HCT116 (cell line): ENCODE measurements at regions not wholly inside any gene's neighbourhood (a gene's known extent, or its start where the extent isn't known, plus 50 kb on each side); places are given as distances from the start of the nearest gene placed in this dataset.

Source experiments
- ATAC-seq: fragments of 200-7000 bp; cut with Tn5 transposase; 2 replicates; pipeline ENCODE4 v1.9.1; 2020; ENCODE audit warnings: mild to moderate bottlenecking, moderate library complexity
- BruUV-seq: library from RNA; stranded (reverse); fragments of 400-500 nt; replicated peaks from 2 replicates; lab custom pipeline; 2021; lab: Mats Ljungman, UMichigan
- CTCF ChIA-PET: fragments of 300-600 bp; sonication (Branson Sonifier 250); formaldehyde crosslinking; loops from one replicate; lab custom pipeline; 2021; ENCODE audit warnings: antibody characterized with exemption; lab: Charles Lee
- POLR2A ChIA-PET: fragments of 300-600, 350-600 bp; sonication (Branson Sonifier 250); formaldehyde crosslinking; loops from one replicate; lab custom pipeline; 2021; ENCODE audit warnings: antibody characterized with exemption; lab: Charles Lee
- RAD21 ChIA-PET, 2 experiments: fragments of 300-600 bp; sonication (Branson Sonifier 250); formaldehyde crosslinking; loops; one replicate each; lab custom pipeline; 2023; ENCODE audit warnings: low total read pairs in 2 of 2; ENCODE audit not compliant: uncharacterized antibody in 2 of 2, unreplicated experiment in 2 of 2, low non-redundant PET in 1 of 2; lab: Charles Lee
- DNase-seq: peaks from one replicate; pipeline ENCODE4 v3.0.0-alpha.2; 2010; ENCODE audit warnings: low read depth, low spot score
- H2AFZ ChIP-seq: fragments of 200-600 bp; shearing (Covaris generic), sonication (generic); 2 replicates; pipeline ENCODE4 v1.6.1; 2017; ENCODE audit warnings: low read depth, mixed run types, mixed read lengths, antibody characterized with exemption, low read length; ENCODE audit not compliant: poor library complexity, severe bottlenecking
- H3K27ac ChIP-seq: 2 replicates; pipeline ENCODE4 v1.5.1; 2012; ENCODE audit warnings: low read depth, low read length
- H3K27me3 ChIP-seq: fragments of 200-600 bp; sonication (generic); 2 replicates; pipeline ENCODE4 v1.6.1; 2016; ENCODE audit warnings: mixed run types, low read length, mixed read lengths; ENCODE audit not compliant: insufficient read depth
- H3K36me3 ChIP-seq, 2 experiments: fragments of 200-500 bp in 1 of 2; fragments of 200-600 bp in 1 of 2; sonication (Bioruptor generic) in 1 of 2; sonication (generic) in 1 of 2; 2 replicates each; pipeline versions ENCODE4 v1.5.1 to v1.6.1; 2014 to 2016; ENCODE audit warnings: low read length in 2 of 2, inconsistent platforms in 1 of 2, mixed read lengths in 1 of 2, mixed run types in 1 of 2; ENCODE audit not compliant: insufficient read depth in 2 of 2, control insufficient read depth in 1 of 2
- H3K4me1 ChIP-seq, 2 experiments: fragments of 200-600 bp in 1 of 2; sonication (generic) in 1 of 2; 2 replicates each; pipeline versions ENCODE4 v1.5.1 to v1.6.1; 2012 to 2017; ENCODE audit warnings: low read length in 2 of 2, inconsistent platforms in 1 of 2, mild to moderate bottlenecking in 1 of 2, mixed read lengths in 1 of 2, mixed run types in 1 of 2, moderate library complexity in 1 of 2; ENCODE audit not compliant: insufficient read depth in 2 of 2, control insufficient read depth in 1 of 2
- H3K4me2 ChIP-seq: fragments of 200-600 bp; sonication (generic); 2 replicates; pipeline ENCODE4 v1.6.1; 2017; ENCODE audit warnings: mixed run types, low read length, mixed read lengths
- H3K4me3 ChIP-seq, 2 experiments: fragments of 200-600 bp in 1 of 2; sonication (generic) in 1 of 2; replicated peaks in 1 of 2; 2 replicates each; pipeline ENCODE4 v1.5.1; 2011 to 2016; ENCODE audit warnings: low read length in 2 of 2, control low read depth in 1 of 2, low read depth in 1 of 2, mild to moderate bottlenecking in 1 of 2, mixed read lengths in 1 of 2, mixed run types in 1 of 2
- H3K79me2 ChIP-seq: fragments of 200-600 bp; sonication (generic); 2 replicates; pipeline ENCODE4 v1.6.1; 2017; ENCODE audit warnings: mild to moderate bottlenecking, mixed run types, low read length, moderate library complexity, mixed read lengths; ENCODE audit not compliant: insufficient read depth
- H3K9ac ChIP-seq: fragments of 200-600 bp; sonication (generic); 2 replicates; pipeline ENCODE4 v1.6.1; 2016; ENCODE audit warnings: low read length, mixed read lengths
- H3K9me2 ChIP-seq: fragments of 200-600 bp; sonication (generic), shearing (Covaris generic); 2 replicates; pipeline ENCODE4 v1.6.1; 2017; ENCODE audit warnings: mixed run types, mild to moderate bottlenecking, moderate library complexity; ENCODE audit not compliant: insufficient read depth
- H3K9me3 ChIP-seq, 2 experiments: fragments of 200-500 bp in 1 of 2; fragments of 200-600 bp in 1 of 2; sonication (Bioruptor generic) in 1 of 2; sonication (generic) in 1 of 2; 2 replicates each; pipeline ENCODE4 v1.6.1; 2014 to 2017; ENCODE audit warnings: low read length in 2 of 2, mixed read lengths in 2 of 2, inconsistent platforms in 1 of 2, low read depth in 1 of 2, mild to moderate bottlenecking in 1 of 2, mixed run types in 1 of 2, moderate library complexity in 1 of 2; ENCODE audit not compliant: control insufficient read depth in 1 of 2, insufficient read depth in 1 of 2
- H4K20me1 ChIP-seq: fragments of 200-600 bp; sonication (generic), shearing (Covaris generic); 2 replicates; pipeline ENCODE4 v1.6.1; 2017; ENCODE audit warnings: mixed run types, mild to moderate bottlenecking, moderate library complexity; ENCODE audit not compliant: insufficient read depth
- CBX3 ChIP-seq: IDR thresholded peaks from 2 replicates; pipeline ENCODE4 v1.6.1; 2012; ENCODE audit warnings: low read depth
- CEBPB ChIP-seq: IDR thresholded peaks from 2 replicates; pipeline ENCODE4 v1.6.1; 2012; ENCODE audit warnings: low read depth
- ELF1 ChIP-seq: IDR thresholded peaks from 2 replicates; pipeline ENCODE4 v1.6.1; 2012; ENCODE audit warnings: low read depth, borderline replicate concordance
- EZH2 ChIP-seq: fragments of 200-600 bp; sonication (generic); IDR thresholded peaks from 2 replicates; pipeline ENCODE4 v1.6.1; 2017; ENCODE audit warnings: antibody characterized with exemption, mixed run types
- EZH2phosphoT487 ChIP-seq: fragments of 200-600 bp; IDR thresholded peaks from 2 replicates; pipeline ENCODE4 v1.6.1; 2018; ENCODE audit warnings: antibody characterized with exemption, borderline replicate concordance
- JUND ChIP-seq: IDR thresholded peaks from 2 replicates; pipeline ENCODE4 v1.6.1; 2012
- POLR2A ChIP-seq: IDR thresholded peaks from 2 replicates; pipeline ENCODE4 v1.7.0; 2011; ENCODE audit warnings: borderline replicate concordance; ENCODE audit not compliant: insufficient read depth, insufficient read length; ENCODE audit errors: extremely low read depth
- POLR2AphosphoS5 ChIP-seq: IDR thresholded peaks from 2 replicates; pipeline ENCODE4 v1.6.1; 2011; ENCODE audit warnings: mild to moderate bottlenecking, low read depth, low read length, moderate library complexity
- RAD21 ChIP-seq: IDR thresholded peaks from 2 replicates; pipeline ENCODE4 v1.6.1; 2012; ENCODE audit warnings: low read depth, mild to moderate bottlenecking
- REST ChIP-seq: IDR thresholded peaks from 2 replicates; pipeline ENCODE4 v1.6.1; 2012; ENCODE audit warnings: low read depth
- SIN3A ChIP-seq: IDR thresholded peaks from 2 replicates; pipeline ENCODE4 v1.6.1; 2012; ENCODE audit warnings: low read depth
- SP1 ChIP-seq: IDR thresholded peaks from 2 replicates; pipeline ENCODE4 v1.6.1; 2012; ENCODE audit warnings: low read depth
- SRF ChIP-seq: IDR thresholded peaks from 2 replicates; pipeline ENCODE4 v1.6.1; 2012; ENCODE audit warnings: low read depth
- ZFX ChIP-seq: fragments of 450-650 bp; IDR thresholded peaks from 2 replicates; pipeline ENCODE4 v1.6.1; 2017
- ZNF274 ChIP-seq: fragments of 200-500 bp; sonication (Bioruptor generic); IDR thresholded peaks from 2 replicates; pipeline ENCODE4 v1.6.1; 2014; ENCODE audit warnings: mild to moderate bottlenecking, low read depth, low read length, inconsistent platforms
- intact Hi-C: fragments of 100-400 bp; cut with micrococcal nuclease; formaldehyde crosslinking; loops from 2 replicates; pipeline ENCODE4 v1.10.0; 2022
- TF ChIP-seq, protein P1 (sequence below): IDR thresholded peaks from 2 replicates; pipeline ENCODE4 v1.6.1; 2011; ENCODE audit warnings: mild to moderate bottlenecking, low read length, moderate library complexity; ENCODE audit not compliant: insufficient replicate concordance; ENCODE audit errors: extremely low read depth
- TF ChIP-seq, protein P2 (sequence below), 3 experiments: fragments of 200-600 bp in 1 of 3; sonication (generic) in 1 of 3; IDR thresholded peaks in 2 of 3; conservative IDR thresholded peaks in 1 of 3; 2 replicates each; pipeline ENCODE4 v1.5.1; 2012 to 2017; ENCODE audit warnings: low read depth in 2 of 3, low read length in 2 of 3, antibody characterized with exemption in 1 of 3, borderline replicate concordance in 1 of 3, control low read depth in 1 of 3, mild to moderate bottlenecking in 1 of 3, mixed read lengths in 1 of 3, mixed run types in 1 of 3, moderate library complexity in 1 of 3; ENCODE audit not compliant: insufficient read depth in 1 of 3

- TF ChIP-seq REST (no peak), SRF (no peak), CEBPB (no peak), ZNF274 (no peak), POLR2AphosphoS5 (no peak), SIN3A (no peak), EZH2phosphoT487 (no peak)
- TF ChIP-seq, protein P1, sequence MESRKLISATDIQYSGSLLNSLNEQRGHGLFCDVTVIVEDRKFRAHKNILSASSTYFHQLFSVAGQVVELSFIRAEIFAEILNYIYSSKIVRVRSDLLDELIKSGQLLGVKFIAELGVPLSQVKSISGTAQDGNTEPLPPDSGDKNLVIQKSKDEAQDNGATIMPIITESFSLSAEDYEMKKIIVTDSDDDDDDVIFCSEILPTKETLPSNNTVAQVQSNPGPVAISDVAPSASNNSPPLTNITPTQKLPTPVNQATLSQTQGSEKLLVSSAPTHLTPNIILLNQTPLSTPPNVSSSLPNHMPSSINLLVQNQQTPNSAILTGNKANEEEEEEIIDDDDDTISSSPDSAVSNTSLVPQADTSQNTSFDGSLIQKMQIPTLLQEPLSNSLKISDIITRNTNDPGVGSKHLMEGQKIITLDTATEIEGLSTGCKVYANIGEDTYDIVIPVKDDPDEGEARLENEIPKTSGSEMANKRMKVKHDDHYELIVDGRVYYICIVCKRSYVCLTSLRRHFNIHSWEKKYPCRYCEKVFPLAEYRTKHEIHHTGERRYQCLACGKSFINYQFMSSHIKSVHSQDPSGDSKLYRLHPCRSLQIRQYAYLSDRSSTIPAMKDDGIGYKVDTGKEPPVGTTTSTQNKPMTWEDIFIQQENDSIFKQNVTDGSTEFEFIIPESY = no peak
- TF ChIP-seq, all 23 proteins: peak for 0
Measured at GRCh38 chr5:166672431-166672830, 1619.0 kb upstream of the WWC1 start (continued).

- peaks cover 5 to 21% of the 10 kb centered on the region in 2 experiments; a peak in 2 of 4 replicates for H3K9me3 ChIP-seq
- RAD21 ChIA-PET = no interaction called here
Measured at GRCh38 chr5:166677891-166678290, 1613.6 kb upstream of the WWC1 start.

More at GRCh38 chr5:166677891-166678290, 1613.6 kb upstream of the WWC1 start:
- TF ChIP-seq POLR2A = no peak
- no peak for TF ChIP-seq SP1
- TF ChIP-seq EZH2 = no peak
- no peak for TF ChIP-seq JUND
- TF ChIP-seq ELF1 = no peak
- TF ChIP-seq POLR2AphosphoS5 = no peak
- TF ChIP-seq SRF = no peak
- TF ChIP-seq, protein P2, sequence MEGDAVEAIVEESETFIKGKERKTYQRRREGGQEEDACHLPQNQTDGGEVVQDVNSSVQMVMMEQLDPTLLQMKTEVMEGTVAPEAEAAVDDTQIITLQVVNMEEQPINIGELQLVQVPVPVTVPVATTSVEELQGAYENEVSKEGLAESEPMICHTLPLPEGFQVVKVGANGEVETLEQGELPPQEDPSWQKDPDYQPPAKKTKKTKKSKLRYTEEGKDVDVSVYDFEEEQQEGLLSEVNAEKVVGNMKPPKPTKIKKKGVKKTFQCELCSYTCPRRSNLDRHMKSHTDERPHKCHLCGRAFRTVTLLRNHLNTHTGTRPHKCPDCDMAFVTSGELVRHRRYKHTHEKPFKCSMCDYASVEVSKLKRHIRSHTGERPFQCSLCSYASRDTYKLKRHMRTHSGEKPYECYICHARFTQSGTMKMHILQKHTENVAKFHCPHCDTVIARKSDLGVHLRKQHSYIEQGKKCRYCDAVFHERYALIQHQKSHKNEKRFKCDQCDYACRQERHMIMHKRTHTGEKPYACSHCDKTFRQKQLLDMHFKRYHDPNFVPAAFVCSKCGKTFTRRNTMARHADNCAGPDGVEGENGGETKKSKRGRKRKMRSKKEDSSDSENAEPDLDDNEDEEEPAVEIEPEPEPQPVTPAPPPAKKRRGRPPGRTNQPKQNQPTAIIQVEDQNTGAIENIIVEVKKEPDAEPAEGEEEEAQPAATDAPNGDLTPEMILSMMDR (IDR thresholded peaks at IDR 0.05 in 2 of 3, conservative IDR thresholded peaks at IDR 0.05 in 1 of 3; ENCODE audit: borderline replicate concordance in 1 of 3, insufficient read depth in 1 of 3, low read depth in 2 of 3, low read length in 2 of 3) = no peak
- no peak for TF ChIP-seq CBX3
- no peak for TF ChIP-seq RAD21
- TF ChIP-seq ZFX = no peak
- no peak for TF ChIP-seq CEBPB
- TF ChIP-seq, protein P1 = no peak
- ChIA-PET CTCF (no interaction called here), POLR2A (no interaction called here)
- Histone ChIP-seq H4K20me1 (no peaks in the 10 kb centered on the region), H3K9ac (no peak overlapping the region), H2AFZ (no peak overlapping the region), H3K36me3 (no peaks in the 10 kb centered on the region), H3K4me1 (no peaks in the 10 kb centered on the region), H3K27me3 (no peaks in the 10 kb centered on the region), H3K79me2 (no peaks in the 10 kb centered on the region), H3K4me2 (no peak overlapping the region), H3K9me2 (no peaks in the 10 kb centered on the region), H3K4me3 (no peak overlapping the region), H3K27ac (no peak overlapping the region)
- intact Hi-C loops = no loop called here
- BruUV-seq = no TSS peak
- no peak for DNase-seq
- no peak for ATAC-seq
